Neural crest cell (in vitro differentiated cells): ENCODE measurements at regions not wholly inside any gene's neighbourhood (a gene's known extent, or its start where the extent isn't known, plus 50 kb on each side); places are given as distances from the start of the nearest gene placed in this dataset.

Experiments
- DNase-seq: peaks from one replicate; pipeline ENCODE4 v3.0.0; 2021; ENCODE audit warnings: low read depth, mixed read lengths, low spot score
- H3K27ac Mint-ChIP-seq: one replicate; pipeline ENCODE4 v1.8.0; 2021; ENCODE audit warnings: mild to moderate bottlenecking, mixed read lengths; ENCODE audit not compliant: unreplicated experiment
- H3K27me3 Mint-ChIP-seq: 2 replicates; pipeline ENCODE4 v1.8.0; 2021; ENCODE audit warnings: low read depth, mild to moderate bottlenecking, mixed read lengths
- H3K36me3 Mint-ChIP-seq: 2 replicates; pipeline ENCODE4 v1.8.0; 2021; ENCODE audit warnings: low read depth, mild to moderate bottlenecking, mixed read lengths
- H3K4me1 Mint-ChIP-seq: 2 replicates; pipeline ENCODE4 v1.8.0; 2021; ENCODE audit warnings: mixed read lengths
- H3K4me3 Mint-ChIP-seq: one replicate; pipeline ENCODE4 v1.8.0; 2021; ENCODE audit warnings: mild to moderate bottlenecking, mixed read lengths
- H3K9me3 Mint-ChIP-seq: 2 replicates; pipeline ENCODE4 v1.8.0; 2021; ENCODE audit warnings: mixed read lengths
- TF ChIP-seq, protein P1 (sequence below): fragments of 200-600 bp; sonication (generic); conservative IDR thresholded peaks from 2 replicates; pipeline ENCODE4 v1.5.0; 2021; ENCODE audit warnings: antibody characterized with exemption, mild to moderate bottlenecking

DNA sequence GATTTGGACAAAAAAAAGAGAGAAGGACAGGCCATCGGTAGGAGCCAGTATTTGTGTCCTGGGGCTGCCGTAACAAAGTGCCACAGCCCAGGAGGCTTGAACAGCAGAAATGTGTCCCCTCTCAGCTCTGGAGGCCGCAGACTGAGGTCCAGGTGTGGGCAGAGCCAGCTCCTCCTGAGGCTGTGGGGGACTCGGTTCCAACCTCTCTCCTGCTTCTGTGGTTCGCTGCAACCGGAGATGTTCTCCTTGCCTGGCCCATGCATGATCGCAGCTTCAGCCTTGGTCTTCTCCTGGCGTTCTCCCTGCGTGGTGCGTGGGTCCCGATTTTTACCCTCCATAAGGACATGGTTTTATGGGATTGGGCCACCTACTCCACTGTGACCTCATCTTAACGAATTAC, 85.9 kb upstream of the SOX1 start:
- H3K27ac Mint-ChIP-seq = no peak overlapping the region

DNA sequence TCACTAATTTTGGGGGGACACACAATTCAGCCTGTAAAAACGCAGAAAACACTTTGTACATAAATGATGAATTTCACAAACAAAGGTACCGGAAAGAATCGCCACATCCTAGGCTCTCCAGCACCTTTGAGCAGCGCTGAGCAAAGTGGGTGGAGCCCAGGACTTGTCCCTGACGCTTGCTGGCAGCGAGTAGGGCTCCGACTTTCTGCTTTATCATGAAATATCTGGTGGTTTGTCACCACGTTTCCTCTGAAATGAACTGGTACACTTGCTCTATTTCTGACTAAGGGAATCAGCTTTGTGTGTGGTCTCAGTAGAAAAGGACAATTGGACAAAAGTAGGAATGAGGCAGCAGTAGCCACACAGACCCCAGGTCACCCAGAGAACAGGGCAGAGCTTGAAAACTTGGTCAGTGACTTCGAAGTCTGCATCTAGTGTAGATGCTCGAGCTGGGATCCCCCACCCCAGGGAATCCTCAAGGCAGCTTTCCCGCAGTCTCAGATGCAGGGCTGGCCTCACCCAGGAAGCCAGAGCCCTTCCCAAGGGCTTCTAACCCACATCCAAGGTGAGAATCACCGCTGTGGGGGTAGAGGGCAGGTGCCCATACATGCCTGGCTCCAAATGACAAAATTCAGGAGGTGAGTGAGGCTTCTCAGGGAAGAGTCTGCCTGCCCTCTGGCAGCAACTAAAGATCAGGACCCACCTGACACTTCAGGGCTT, 85.3 kb upstream of the SOX1 start:
- H3K9me3 Mint-ChIP-seq = peaks cover 5% of the 10 kb centered on the region
- H3K27ac Mint-ChIP-seq = no peak overlapping the region
- DNase-seq = no peak
- TF ChIP-seq, protein P1, sequence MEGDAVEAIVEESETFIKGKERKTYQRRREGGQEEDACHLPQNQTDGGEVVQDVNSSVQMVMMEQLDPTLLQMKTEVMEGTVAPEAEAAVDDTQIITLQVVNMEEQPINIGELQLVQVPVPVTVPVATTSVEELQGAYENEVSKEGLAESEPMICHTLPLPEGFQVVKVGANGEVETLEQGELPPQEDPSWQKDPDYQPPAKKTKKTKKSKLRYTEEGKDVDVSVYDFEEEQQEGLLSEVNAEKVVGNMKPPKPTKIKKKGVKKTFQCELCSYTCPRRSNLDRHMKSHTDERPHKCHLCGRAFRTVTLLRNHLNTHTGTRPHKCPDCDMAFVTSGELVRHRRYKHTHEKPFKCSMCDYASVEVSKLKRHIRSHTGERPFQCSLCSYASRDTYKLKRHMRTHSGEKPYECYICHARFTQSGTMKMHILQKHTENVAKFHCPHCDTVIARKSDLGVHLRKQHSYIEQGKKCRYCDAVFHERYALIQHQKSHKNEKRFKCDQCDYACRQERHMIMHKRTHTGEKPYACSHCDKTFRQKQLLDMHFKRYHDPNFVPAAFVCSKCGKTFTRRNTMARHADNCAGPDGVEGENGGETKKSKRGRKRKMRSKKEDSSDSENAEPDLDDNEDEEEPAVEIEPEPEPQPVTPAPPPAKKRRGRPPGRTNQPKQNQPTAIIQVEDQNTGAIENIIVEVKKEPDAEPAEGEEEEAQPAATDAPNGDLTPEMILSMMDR = no peak
- no peaks in the 10 kb centered on the region for H3K36me3 Mint-ChIP-seq
- H3K4me3 Mint-ChIP-seq = no peak overlapping the region
- peaks cover 2% of the 10 kb centered on the region for H3K27me3 Mint-ChIP-seq
- H3K4me1 Mint-ChIP-seq = peaks cover 5% of the 10 kb centered on the region

More for the DNA sequence above, 85.9 kb upstream of the SOX1 start:
- no peak for DNase-seq
- TF ChIP-seq, protein P1 = no peak
- Mint-ChIP-seq H3K4me1 (peaks cover 7% of the 10 kb centered on the region), H3K9me3 (peaks cover 5% of the 10 kb centered on the region), H3K4me3 (no peak overlapping the region), H3K36me3 (no peaks in the 10 kb centered on the region), H3K27me3 (peaks cover 2% of the 10 kb centered on the region)

DNA sequence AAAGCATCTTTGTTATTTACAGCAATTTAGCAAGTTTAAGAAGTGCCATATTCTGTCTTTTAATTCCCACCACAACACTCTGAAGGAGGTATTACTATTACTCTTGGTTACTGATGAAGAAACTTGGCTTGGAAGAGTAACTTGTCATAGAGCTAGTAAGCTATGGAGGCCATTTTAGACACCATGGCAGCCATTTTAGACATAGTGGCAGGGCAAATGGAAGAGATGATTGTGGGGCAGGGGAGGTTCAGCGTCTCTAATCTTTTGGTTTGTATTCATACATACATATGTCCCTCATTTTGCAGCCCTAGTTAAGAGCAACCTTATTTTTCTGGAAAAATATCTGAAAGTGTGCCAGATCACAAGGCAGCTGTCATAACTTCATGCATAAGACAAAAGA, 82.6 kb upstream of the SOX1 start:
- Mint-ChIP-seq H3K27me3 (peaks cover 2% of the 10 kb centered on the region), H3K9me3 (peaks cover 14% of the 10 kb centered on the region), H3K4me1 (no peaks in the 10 kb centered on the region), H3K4me3 (no peak overlapping the region), H3K36me3 (peaks cover 4% of the 10 kb centered on the region), H3K27ac (no peak overlapping the region)
- TF ChIP-seq, protein P1 = no peak
- DNase-seq = no peak

DNA sequence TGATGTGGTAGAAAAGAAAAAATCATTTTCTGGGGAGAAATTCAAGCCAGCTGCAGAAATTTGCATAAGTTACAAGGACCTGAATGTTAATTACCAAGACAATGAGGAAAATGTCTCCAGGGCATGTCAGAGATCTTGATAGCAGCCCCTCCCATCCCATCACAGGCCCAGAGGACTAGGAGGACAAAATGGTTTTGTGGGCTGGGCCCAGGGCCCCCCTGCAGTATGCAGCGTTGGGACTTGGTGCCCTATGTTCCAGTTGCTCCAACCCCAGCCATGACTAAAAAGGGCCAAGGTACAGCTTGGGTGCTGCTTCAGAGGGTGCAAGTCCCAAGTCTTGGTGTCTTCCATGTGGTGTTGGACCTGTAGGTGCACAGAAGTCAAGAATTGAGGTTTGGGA, 76.6 kb upstream of the SOX1 start:
- DNase-seq = no peak
- H3K27ac Mint-ChIP-seq = no peak overlapping the region
- peaks cover 7% of the 10 kb centered on the region for H3K4me1 Mint-ChIP-seq
- no peak overlapping the region for H3K4me3 Mint-ChIP-seq
- no peaks in the 10 kb centered on the region for H3K27me3 Mint-ChIP-seq
- TF ChIP-seq, protein P1 = no peak
- peaks cover 22% of the 10 kb centered on the region for H3K36me3 Mint-ChIP-seq
- peaks cover 29% of the 10 kb centered on the region for H3K9me3 Mint-ChIP-seq

DNA sequence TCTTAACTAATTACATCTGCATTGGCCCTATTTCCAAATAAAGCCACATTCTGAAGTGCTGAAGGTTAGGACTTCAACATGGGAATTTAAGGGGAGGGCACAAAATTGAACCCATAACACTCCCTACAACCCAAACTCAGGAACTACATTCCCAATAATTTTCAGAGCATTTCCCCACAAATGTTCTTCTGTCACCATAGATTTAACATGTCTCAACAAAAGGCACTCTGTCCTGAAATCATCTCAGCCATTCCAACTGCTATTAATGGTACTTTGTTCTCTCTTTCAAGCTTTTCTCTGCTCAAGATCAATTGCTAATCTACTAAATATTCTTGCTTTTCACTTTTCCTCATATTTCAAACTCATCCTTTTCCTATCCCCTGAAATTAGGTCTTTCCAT, 74.0 kb upstream of the SOX1 start:
- H3K4me3 Mint-ChIP-seq = no peak overlapping the region
- peaks cover 7% of the 10 kb centered on the region for H3K4me1 Mint-ChIP-seq
- H3K36me3 Mint-ChIP-seq = peaks cover 22% of the 10 kb centered on the region
- TF ChIP-seq, protein P1 = no peak
- peaks cover 23% of the 10 kb centered on the region for H3K9me3 Mint-ChIP-seq
- H3K27ac Mint-ChIP-seq = no peak overlapping the region
- DNase-seq = no peak
- no peaks in the 10 kb centered on the region for H3K27me3 Mint-ChIP-seq
